GM12878 (cell line): ENCODE measurements at regions not wholly inside any gene's neighbourhood (a gene's known extent, or its start where the extent isn't known, plus 50 kb on each side); places are given as distances from the start of the nearest gene placed in this dataset.

ENCODE experiments used
- BRCA1 ChIP-seq: IDR thresholded peaks from 2 replicates; pipeline ENCODE4 v1.6.1; 2011; ENCODE audit warnings: low read depth, low read length, improper control_type of control experiment
- CEBPB ChIP-seq, 2 experiments: fragments of 150-350 bp in 1 of 2; IDR thresholded peaks; 2 replicates each; pipeline ENCODE4 v1.6.1; 2012 to 2014; ENCODE audit warnings: low read depth in 2 of 2, low read length in 2 of 2, borderline replicate concordance in 1 of 2, inconsistent platforms in 1 of 2
- CEBPZ ChIP-seq: fragments of 150-350 bp; IDR thresholded peaks from 2 replicates; pipeline ENCODE4 v1.6.1; 2016; ENCODE audit warnings: low read depth, low read length
- CREB1 ChIP-seq: IDR thresholded peaks from 2 replicates; pipeline ENCODE4 v1.6.1; 2012; ENCODE audit warnings: low read depth, mild to moderate bottlenecking, inconsistent platforms
- CTCF ChIP-seq, 3 experiments: IDR thresholded peaks in 2 of 3; conservative IDR thresholded peaks in 1 of 3; 2 replicates each; pipeline ENCODE4 v1.5.1; 2011; ENCODE audit warnings: low read depth in 3 of 3, low read length in 3 of 3, mild to moderate bottlenecking in 3 of 3, control low read depth in 2 of 3, moderate library complexity in 2 of 3, inconsistent platforms in 1 of 3, mixed read lengths in 1 of 3; ENCODE audit not compliant: control insufficient read depth in 2 of 3, insufficient read depth in 1 of 3; ENCODE audit errors: extremely low read depth in 1 of 3
- E2F8 ChIP-seq: fragments of 450-650 bp; IDR thresholded peaks from 2 replicates; pipeline ENCODE4 v1.6.1; 2018; ENCODE audit warnings: mild to moderate bottlenecking, low read depth, moderate library complexity; ENCODE audit not compliant: partially characterized antibody
- FOXK2 ChIP-seq: fragments of 450-650 bp; IDR thresholded peaks from 2 replicates; pipeline ENCODE4 v1.6.1; 2017; ENCODE audit warnings: mild to moderate bottlenecking, moderate library complexity
- GABPA ChIP-seq: IDR thresholded peaks from 2 replicates; pipeline ENCODE4 v1.6.1; 2014; ENCODE audit warnings: antibody characterized with exemption, low read depth, mild to moderate bottlenecking, inconsistent platforms
- MLLT1 ChIP-seq: fragments of 450-650 bp; IDR thresholded peaks from 2 replicates; pipeline ENCODE4 v1.6.1; 2016; ENCODE audit warnings: mild to moderate bottlenecking
- NFXL1 ChIP-seq: fragments of 450-650 bp; IDR thresholded peaks from 2 replicates; pipeline ENCODE4 v1.6.1; 2017; ENCODE audit warnings: antibody characterized with exemption, mild to moderate bottlenecking, borderline replicate concordance
- POLR2A ChIP-seq: IDR thresholded peaks from 2 replicates; pipeline ENCODE4 v1.6.1; 2011; ENCODE audit warnings: low read depth, mild to moderate bottlenecking, low read length
- POLR2AphosphoS2 ChIP-seq: IDR thresholded peaks from 2 replicates; pipeline ENCODE4 v1.6.1; 2011; ENCODE audit warnings: low read depth, mild to moderate bottlenecking, low read length, improper control_type of control experiment, moderate library complexity
- TARDBP ChIP-seq: IDR thresholded peaks from 2 replicates; pipeline ENCODE4 v1.6.1; 2016; ENCODE audit warnings: borderline replicate concordance

GRCh38 chr12:132411457-132411856 lies 78.5 kb upstream of the FBRSL1 start:
- no peak for TF ChIP-seq BRCA1
- no peak for TF ChIP-seq CREB1
- no peak for TF ChIP-seq CTCF (IDR thresholded peaks at IDR 0.05 in 2 of 3, conservative IDR thresholded peaks at IDR 0.05 in 1 of 3; ENCODE audit: control insufficient read depth in 2 of 3, extremely low read depth in 1 of 3, insufficient read depth in 1 of 3, low read depth in 3 of 3, low read length in 3 of 3)
- TF ChIP-seq NFXL1 = no peak
- no peak for TF ChIP-seq GABPA
- no peak for TF ChIP-seq MLLT1
- no peak for TF ChIP-seq POLR2A
- no peak for TF ChIP-seq TARDBP
- TF ChIP-seq E2F8 = no peak
- TF ChIP-seq FOXK2 = no peak
- TF ChIP-seq CEBPZ = no peak
- TF ChIP-seq POLR2AphosphoS2 = no peak
- TF ChIP-seq CEBPB (IDR thresholded peaks at IDR 0.05; ENCODE audit: borderline replicate concordance in 1 of 2, low read depth in 2 of 2, low read length in 2 of 2) = no peak
